ENCODE measurements at regions not wholly inside any gene's neighbourhood (a gene's known extent, or its start where the extent isn't known, plus 50 kb on each side); places are given as distances from the start of the nearest gene placed in this dataset.

DNA sequence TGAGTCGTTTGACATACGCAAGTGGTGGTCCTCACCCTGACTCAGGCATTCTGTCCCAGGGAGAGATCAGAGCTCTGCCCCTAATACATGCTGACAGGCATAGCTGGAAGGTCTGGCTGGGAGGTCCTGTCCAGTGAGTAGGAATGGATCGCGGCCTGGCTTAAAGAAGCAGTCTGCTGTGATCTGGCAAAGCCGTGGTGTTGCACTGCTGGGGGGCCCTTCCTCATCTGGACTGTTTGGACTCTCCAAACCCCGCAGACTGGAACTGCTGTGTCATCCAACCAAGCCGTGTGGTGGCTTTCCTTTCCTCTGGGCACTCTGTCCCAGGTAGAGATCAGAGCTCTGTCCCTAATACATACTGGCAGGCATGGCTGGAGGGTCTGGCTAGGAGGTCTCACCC lies 64.3 kb upstream of the MAGEB16 start:
- no peak for TF ChIP-seq POLR2A (IDR thresholded peaks at IDR 0.05)
- TF ChIP-seq, protein P1, sequence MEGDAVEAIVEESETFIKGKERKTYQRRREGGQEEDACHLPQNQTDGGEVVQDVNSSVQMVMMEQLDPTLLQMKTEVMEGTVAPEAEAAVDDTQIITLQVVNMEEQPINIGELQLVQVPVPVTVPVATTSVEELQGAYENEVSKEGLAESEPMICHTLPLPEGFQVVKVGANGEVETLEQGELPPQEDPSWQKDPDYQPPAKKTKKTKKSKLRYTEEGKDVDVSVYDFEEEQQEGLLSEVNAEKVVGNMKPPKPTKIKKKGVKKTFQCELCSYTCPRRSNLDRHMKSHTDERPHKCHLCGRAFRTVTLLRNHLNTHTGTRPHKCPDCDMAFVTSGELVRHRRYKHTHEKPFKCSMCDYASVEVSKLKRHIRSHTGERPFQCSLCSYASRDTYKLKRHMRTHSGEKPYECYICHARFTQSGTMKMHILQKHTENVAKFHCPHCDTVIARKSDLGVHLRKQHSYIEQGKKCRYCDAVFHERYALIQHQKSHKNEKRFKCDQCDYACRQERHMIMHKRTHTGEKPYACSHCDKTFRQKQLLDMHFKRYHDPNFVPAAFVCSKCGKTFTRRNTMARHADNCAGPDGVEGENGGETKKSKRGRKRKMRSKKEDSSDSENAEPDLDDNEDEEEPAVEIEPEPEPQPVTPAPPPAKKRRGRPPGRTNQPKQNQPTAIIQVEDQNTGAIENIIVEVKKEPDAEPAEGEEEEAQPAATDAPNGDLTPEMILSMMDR (IDR thresholded peaks at IDR 0.05): no peak
